HepG2 (cell line): ENCODE measurements at regions not wholly inside any gene's neighbourhood (a gene's known extent, or its start where the extent isn't known, plus 50 kb on each side); places are given as distances from the start of the nearest gene placed in this dataset.

Experiments used
- ATAC-seq: fragments of 200-7000 bp; cut with Tn5 transposase; 3 replicates; pipeline ENCODE4 v1.9.1; 2020; ENCODE audit warnings: mild to moderate bottlenecking, moderate library complexity
- BruUV-seq: library from RNA; stranded (reverse); fragments of 400-500 nt; replicated peaks from 2 replicates; lab custom pipeline; 2021; lab: Mats Ljungman, UMichigan
- CTCF ChIA-PET: fragments of 300-600 bp; formaldehyde crosslinking; extraction: SDS; loops from one replicate; lab custom pipeline; 2021; ENCODE audit warnings: low total read pairs, inconsistent platforms, low intra/inter-chr PET ratio; lab: Yijun Ruan, JAX
- POLR2A ChIA-PET: fragments of 350-600 bp; sonication (Branson Sonifier 250); formaldehyde crosslinking; loops from one replicate; lab custom pipeline; 2020; ENCODE audit warnings: antibody characterized with exemption, inconsistent platforms; lab: Yijun Ruan, JAX
- DNase-seq: peaks from one replicate; pipeline ENCODE4 v3.0.0-alpha.2; 2015; ENCODE audit warnings: low spot score
- FAIRE-seq: peaks from 3 replicates; lab custom pipeline; 2011; peaks lifted over from hg19 to GRCh38; lab: Jason Lieb, UNC
- H2AFZ ChIP-seq: one replicate; pipeline ENCODE4 v1.6.1; 2011; ENCODE audit warnings: low read length, inconsistent platforms
- H3K27ac ChIP-seq: fragments of 300-600 bp; 3 replicates; pipeline ENCODE4 v1.8.0; 2011; ENCODE audit warnings: mixed run types, mild to moderate bottlenecking, mixed read lengths, low read length, inconsistent platforms; ENCODE audit not compliant: insufficient read depth; ENCODE audit errors: extremely low read length
- H3K27me3 ChIP-seq, 2 experiments: fragments of 200-600 bp in 1 of 2; 2 replicates in 1 of 2; 3 replicates in 1 of 2; pipeline versions ENCODE4 v1.6.0 to v1.8.0; 2011; ENCODE audit warnings: low read length in 2 of 2, mild to moderate bottlenecking in 2 of 2, moderate library complexity in 2 of 2, inconsistent platforms in 1 of 2; ENCODE audit not compliant: insufficient read depth in 2 of 2, control insufficient read depth in 1 of 2
- H3K36me3 ChIP-seq, 2 experiments: fragments of 200-600 bp in 1 of 2; replicated peaks in 1 of 2; 2 replicates in 1 of 2; 3 replicates in 1 of 2; pipeline versions ENCODE4 v1.5.1 to v1.8.0; 2011; ENCODE audit warnings: low read length in 2 of 2, inconsistent platforms in 1 of 2; ENCODE audit not compliant: insufficient read depth in 2 of 2, control insufficient read depth in 1 of 2
- H3K4me1 ChIP-seq: 2 replicates; pipeline ENCODE4 v1.5.1; 2012; ENCODE audit warnings: low read length, inconsistent platforms; ENCODE audit not compliant: insufficient read depth
- H3K4me2 ChIP-seq: 2 replicates; pipeline ENCODE4 v1.6.0; 2011; ENCODE audit warnings: low read depth, low read length, inconsistent platforms
- H3K4me3 ChIP-seq, 3 experiments: fragments of 200-600 bp in 1 of 3; sonication (generic), shearing (Covaris generic) in 1 of 3; replicated peaks in 1 of 3; 2 replicates each; pipeline ENCODE4 v1.5.1; 2011 to 2016; ENCODE audit warnings: low read length in 3 of 3, inconsistent platforms in 2 of 3, low read depth in 2 of 3, mild to moderate bottlenecking in 2 of 3, control low read depth in 1 of 3, mixed read lengths in 1 of 3; ENCODE audit not compliant: insufficient read depth in 1 of 3
- H3K79me2 ChIP-seq: one replicate; pipeline ENCODE4 v1.6.1; 2011; ENCODE audit warnings: low read length, inconsistent platforms; ENCODE audit not compliant: insufficient read depth
- H3K9ac ChIP-seq: 2 replicates; pipeline ENCODE4 v1.6.0; 2011; ENCODE audit warnings: mild to moderate bottlenecking, low read depth, low read length, inconsistent platforms; ENCODE audit not compliant: insufficient read depth
- H3K9me3 ChIP-seq: 2 replicates; pipeline ENCODE4 v1.5.1; 2012; ENCODE audit warnings: mild to moderate bottlenecking, low read length
- H4K20me1 ChIP-seq: 2 replicates; pipeline ENCODE4 v1.6.0; 2011; ENCODE audit warnings: inconsistent platforms, mild to moderate bottlenecking, low read length, moderate library complexity; ENCODE audit not compliant: insufficient read depth
- DPF2 ChIP-seq: sonication (generic); formaldehyde crosslinking; IDR thresholded peaks from 2 replicates; pipeline ENCODE4 v1.4.0; 2020; ENCODE audit warnings: mild to moderate bottlenecking, low read depth, missing genetic modification reagents, borderline replicate concordance
- GATA4 ChIP-seq: sonication (generic); IDR thresholded peaks from 2 replicates; pipeline ENCODE4 v1.6.1; 2016; ENCODE audit warnings: antibody characterized with exemption, low read depth, borderline replicate concordance
- KDM4B ChIP-seq: sonication (generic); formaldehyde crosslinking; IDR thresholded peaks from 2 replicates; pipeline ENCODE4 v1.4.0; 2020; ENCODE audit warnings: missing genetic modification reagents
- NFE2 ChIP-seq: sonication (generic); formaldehyde crosslinking; IDR thresholded peaks from 2 replicates; pipeline ENCODE4 v1.4.0; 2020; ENCODE audit warnings: missing genetic modification reagents
- NFIC ChIP-seq: IDR thresholded peaks from 2 replicates; pipeline ENCODE4 v1.6.1; 2012; ENCODE audit warnings: mild to moderate bottlenecking, low read length, inconsistent platforms
- TEF ChIP-seq: sonication (generic); formaldehyde crosslinking; IDR thresholded peaks from 2 replicates; pipeline ENCODE4 v1.5.0; 2020; ENCODE audit warnings: missing genetic modification reagents
- XBP1 ChIP-seq: sonication (generic); formaldehyde crosslinking; IDR thresholded peaks from 2 replicates; pipeline ENCODE4 v1.5.0; 2020; ENCODE audit warnings: missing genetic modification reagents
- ZNF274 ChIP-seq: sonication (generic); formaldehyde crosslinking; IDR thresholded peaks from 2 replicates; pipeline ENCODE4 v1.5.1; 2020; ENCODE audit warnings: mild to moderate bottlenecking, missing genetic modification reagents
- ZNF383 ChIP-seq: sonication (generic); formaldehyde crosslinking; IDR thresholded peaks from 2 replicates; pipeline ENCODE4 v1.4.0; 2020; ENCODE audit warnings: missing genetic modification reagents, mild to moderate bottlenecking, borderline replicate concordance
- ZNF644 ChIP-seq: IDR thresholded peaks from 2 replicates; pipeline ENCODE4 v1.6.1; 2016; ENCODE audit warnings: low read depth
- WGBS: methylation state at CpG from one replicate; pipeline ENCODE4 v1.1.6; 2017; ENCODE audit warnings: low lambda C conversion rate; 5-methylcytosine and 5-hydroxymethylcytosine counted together
- in situ Hi-C: cut with HindIII; loops from 2 replicates; pipeline ENCODE4 v1.10.0; 2017; ENCODE audit warnings: low pct_unique_long_range_greater_than_20kb; ENCODE audit not compliant: extremely low pct_ligation_motif_present
- intact Hi-C: fragments of 100-400 bp; cut with micrococcal nuclease; formaldehyde crosslinking; loops from one replicate; pipeline ENCODE4 v1.10.0; 2022; ENCODE audit not compliant: unreplicated experiment
- TF ChIP-seq, protein P1 (sequence below): sonication (generic); formaldehyde crosslinking; IDR thresholded peaks from 2 replicates; pipeline ENCODE4 v1.5.1; 2020; ENCODE audit warnings: missing genetic modification reagents, mild to moderate bottlenecking, borderline replicate concordance
- TF ChIP-seq, protein P2 (sequence below): sonication (generic); formaldehyde crosslinking; IDR thresholded peaks from 2 replicates; pipeline ENCODE4 v1.4.0; 2020; ENCODE audit warnings: missing genetic modification reagents
- TF ChIP-seq, protein P3 (sequence below): sonication (generic); formaldehyde crosslinking; IDR thresholded peaks from 2 replicates; pipeline ENCODE4 v1.5.1; 2020; ENCODE audit warnings: missing genetic modification reagents, mild to moderate bottlenecking, borderline replicate concordance

- H3K79me2 ChIP-seq: no peaks in the 10 kb centered on the region
- intact Hi-C loops: no loop called here
- H3K4me1 ChIP-seq: no peaks in the 10 kb centered on the region
- TF ChIP-seq NFE2 (no peak), NFIC (no peak), GATA4 (no peak), ZNF644 (CRISPR knock-in tag) (no peak), ZNF274 (CRISPR knock-in tag) (no peak), KDM4B (CRISPR knock-in tag) (no peak), XBP1 (CRISPR knock-in tag) (no peak), DPF2 (CRISPR knock-in tag) (no peak), ZNF383 (CRISPR knock-in tag) (no peak), TEF (CRISPR knock-in tag) (no peak)
- TF ChIP-seq, protein P1, sequence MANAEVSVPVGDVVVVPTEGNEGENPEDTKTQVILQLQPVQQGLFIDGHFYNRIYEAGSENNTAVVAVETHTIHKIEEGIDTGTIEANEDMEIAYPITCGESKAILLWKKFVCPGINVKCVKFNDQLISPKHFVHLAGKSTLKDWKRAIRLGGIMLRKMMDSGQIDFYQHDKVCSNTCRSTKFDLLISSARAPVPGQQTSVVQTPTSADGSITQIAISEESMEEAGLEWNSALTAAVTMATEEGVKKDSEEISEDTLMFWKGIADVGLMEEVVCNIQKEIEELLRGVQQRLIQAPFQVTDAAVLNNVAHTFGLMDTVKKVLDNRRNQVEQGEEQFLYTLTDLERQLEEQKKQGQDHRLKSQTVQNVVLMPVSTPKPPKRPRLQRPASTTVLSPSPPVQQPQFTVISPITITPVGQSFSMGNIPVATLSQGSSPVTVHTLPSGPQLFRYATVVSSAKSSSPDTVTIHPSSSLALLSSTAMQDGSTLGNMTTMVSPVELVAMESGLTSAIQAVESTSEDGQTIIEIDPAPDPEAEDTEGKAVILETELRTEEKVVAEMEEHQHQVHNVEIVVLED: no peak
- TF ChIP-seq, protein P2, sequence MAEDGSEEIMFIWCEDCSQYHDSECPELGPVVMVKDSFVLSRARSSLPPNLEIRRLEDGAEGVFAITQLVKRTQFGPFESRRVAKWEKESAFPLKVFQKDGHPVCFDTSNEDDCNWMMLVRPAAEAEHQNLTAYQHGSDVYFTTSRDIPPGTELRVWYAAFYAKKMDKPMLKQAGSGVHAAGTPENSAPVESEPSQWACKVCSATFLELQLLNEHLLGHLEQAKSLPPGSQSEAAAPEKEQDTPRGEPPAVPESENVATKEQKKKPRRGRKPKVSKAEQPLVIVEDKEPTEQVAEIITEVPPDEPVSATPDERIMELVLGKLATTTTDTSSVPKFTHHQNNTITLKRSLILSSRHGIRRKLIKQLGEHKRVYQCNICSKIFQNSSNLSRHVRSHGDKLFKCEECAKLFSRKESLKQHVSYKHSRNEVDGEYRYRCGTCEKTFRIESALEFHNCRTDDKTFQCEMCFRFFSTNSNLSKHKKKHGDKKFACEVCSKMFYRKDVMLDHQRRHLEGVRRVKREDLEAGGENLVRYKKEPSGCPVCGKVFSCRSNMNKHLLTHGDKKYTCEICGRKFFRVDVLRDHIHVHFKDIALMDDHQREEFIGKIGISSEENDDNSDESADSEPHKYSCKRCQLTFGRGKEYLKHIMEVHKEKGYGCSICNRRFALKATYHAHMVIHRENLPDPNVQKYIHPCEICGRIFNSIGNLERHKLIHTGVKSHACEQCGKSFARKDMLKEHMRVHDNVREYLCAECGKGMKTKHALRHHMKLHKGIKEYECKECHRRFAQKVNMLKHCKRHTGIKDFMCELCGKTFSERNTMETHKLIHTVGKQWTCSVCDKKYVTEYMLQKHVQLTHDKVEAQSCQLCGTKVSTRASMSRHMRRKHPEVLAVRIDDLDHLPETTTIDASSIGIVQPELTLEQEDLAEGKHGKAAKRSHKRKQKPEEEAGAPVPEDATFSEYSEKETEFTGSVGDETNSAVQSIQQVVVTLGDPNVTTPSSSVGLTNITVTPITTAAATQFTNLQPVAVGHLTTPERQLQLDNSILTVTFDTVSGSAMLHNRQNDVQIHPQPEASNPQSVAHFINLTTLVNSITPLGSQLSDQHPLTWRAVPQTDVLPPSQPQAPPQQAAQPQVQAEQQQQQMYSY (CRISPR knock-in tag): no peak
- TF ChIP-seq, protein P3, sequence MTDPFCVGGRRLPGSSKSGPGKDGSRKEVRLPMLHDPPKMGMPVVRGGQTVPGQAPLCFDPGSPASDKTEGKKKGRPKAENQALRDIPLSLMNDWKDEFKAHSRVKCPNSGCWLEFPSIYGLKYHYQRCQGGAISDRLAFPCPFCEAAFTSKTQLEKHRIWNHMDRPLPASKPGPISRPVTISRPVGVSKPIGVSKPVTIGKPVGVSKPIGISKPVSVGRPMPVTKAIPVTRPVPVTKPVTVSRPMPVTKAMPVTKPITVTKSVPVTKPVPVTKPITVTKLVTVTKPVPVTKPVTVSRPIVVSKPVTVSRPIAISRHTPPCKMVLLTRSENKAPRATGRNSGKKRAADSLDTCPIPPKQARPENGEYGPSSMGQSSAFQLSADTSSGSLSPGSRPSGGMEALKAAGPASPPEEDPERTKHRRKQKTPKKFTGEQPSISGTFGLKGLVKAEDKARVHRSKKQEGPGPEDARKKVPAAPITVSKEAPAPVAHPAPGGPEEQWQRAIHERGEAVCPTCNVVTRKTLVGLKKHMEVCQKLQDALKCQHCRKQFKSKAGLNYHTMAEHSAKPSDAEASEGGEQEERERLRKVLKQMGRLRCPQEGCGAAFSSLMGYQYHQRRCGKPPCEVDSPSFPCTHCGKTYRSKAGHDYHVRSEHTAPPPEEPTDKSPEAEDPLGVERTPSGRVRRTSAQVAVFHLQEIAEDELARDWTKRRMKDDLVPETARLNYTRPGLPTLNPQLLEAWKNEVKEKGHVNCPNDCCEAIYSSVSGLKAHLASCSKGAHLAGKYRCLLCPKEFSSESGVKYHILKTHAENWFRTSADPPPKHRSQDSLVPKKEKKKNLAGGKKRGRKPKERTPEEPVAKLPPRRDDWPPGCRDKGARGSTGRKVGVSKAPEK (CRISPR knock-in tag): no peak
- BruUV-seq: no TSS peak
- ATAC-seq (no peak), FAIRE-seq (no peak), DNase-seq (no peak)
- H3K4me2 ChIP-seq: no peak overlapping the region
- H2AFZ ChIP-seq: no peak overlapping the region
- ChIA-PET CTCF (no interaction called here), POLR2A (no interaction called here)
- WGBS: 26% methylated on average over 5 of the region's 8 CpGs
- no peak overlapping the region for H3K4me3 ChIP-seq
- in situ Hi-C loops: no loop called here
- H3K27ac ChIP-seq: no peak overlapping the region
- no peaks in the 10 kb centered on the region for H3K36me3 ChIP-seq
- H4K20me1 ChIP-seq: no peaks in the 10 kb centered on the region
- H3K9me3 ChIP-seq: no peaks in the 10 kb centered on the region
- H3K9ac ChIP-seq: no peak overlapping the region
- no peaks in the 10 kb centered on the region for H3K27me3 ChIP-seq
Measured at GRCh38 chr7:69395061-69395714, 203.1 kb upstream of the AUTS2 start.
